ENCODE measurements at regions not wholly inside any gene's neighbourhood (a gene's known extent, or its start where the extent isn't known, plus 50 kb on each side); places are given as distances from the start of the nearest gene placed in this dataset.
"Not testable (repeated sequence)": the region's sequence is repeated elsewhere in the genome, so short reads cannot be mapped to it uniquely, and the experiment has no call there.

GRCh38 chr17:30718691-30719090, 105.8 kb downstream of the CRLF3 start:
- TF ChIP-seq EZH2phosphoT487 (IDR thresholded peaks at IDR 0.05; ENCODE audit: borderline replicate concordance), result not testable (repeated sequence)
- TF ChIP-seq, protein P1, sequence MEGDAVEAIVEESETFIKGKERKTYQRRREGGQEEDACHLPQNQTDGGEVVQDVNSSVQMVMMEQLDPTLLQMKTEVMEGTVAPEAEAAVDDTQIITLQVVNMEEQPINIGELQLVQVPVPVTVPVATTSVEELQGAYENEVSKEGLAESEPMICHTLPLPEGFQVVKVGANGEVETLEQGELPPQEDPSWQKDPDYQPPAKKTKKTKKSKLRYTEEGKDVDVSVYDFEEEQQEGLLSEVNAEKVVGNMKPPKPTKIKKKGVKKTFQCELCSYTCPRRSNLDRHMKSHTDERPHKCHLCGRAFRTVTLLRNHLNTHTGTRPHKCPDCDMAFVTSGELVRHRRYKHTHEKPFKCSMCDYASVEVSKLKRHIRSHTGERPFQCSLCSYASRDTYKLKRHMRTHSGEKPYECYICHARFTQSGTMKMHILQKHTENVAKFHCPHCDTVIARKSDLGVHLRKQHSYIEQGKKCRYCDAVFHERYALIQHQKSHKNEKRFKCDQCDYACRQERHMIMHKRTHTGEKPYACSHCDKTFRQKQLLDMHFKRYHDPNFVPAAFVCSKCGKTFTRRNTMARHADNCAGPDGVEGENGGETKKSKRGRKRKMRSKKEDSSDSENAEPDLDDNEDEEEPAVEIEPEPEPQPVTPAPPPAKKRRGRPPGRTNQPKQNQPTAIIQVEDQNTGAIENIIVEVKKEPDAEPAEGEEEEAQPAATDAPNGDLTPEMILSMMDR (conservative IDR thresholded peaks at IDR 0.05; ENCODE audit: low read length), result not testable (repeated sequence)

Measured in Loucy (cell line).